IMR-90 (cell line): ENCODE measurements at regions not wholly inside any gene's neighbourhood (a gene's known extent, or its start where the extent isn't known, plus 50 kb on each side); places are given as distances from the start of the nearest gene placed in this dataset.

Experiments used
- ATAC-seq: fragments of 200-7000 bp; cut with Tn5 transposase; 2 replicates; pipeline ENCODE4 v1.9.1; 2020; ENCODE audit warnings: low read depth, mild to moderate bottlenecking, moderate library complexity
- BruUV-seq: library from RNA; stranded (reverse); fragments of 400-500 nt; replicated peaks from 2 replicates; lab custom pipeline; 2021; lab: Mats Ljungman, UMichigan
- CTCF ChIA-PET: fragments of 300-600 bp; formaldehyde crosslinking; extraction: SDS; loops from one replicate; lab custom pipeline; 2021; ENCODE audit warnings: antibody characterized with exemption; lab: Yijun Ruan, JAX
- POLR2A ChIA-PET: fragments of 300-600 bp; sonication (Branson Sonifier 250); formaldehyde crosslinking; loops from one replicate; lab custom pipeline; 2022; ENCODE audit warnings: antibody characterized with exemption; ENCODE audit not compliant: unreplicated experiment; lab: Charles Lee
- DNase-seq: peaks from one replicate; pipeline ENCODE4 v3.0.0; 2013
- H2AFZ ChIP-seq: replicated peaks from 2 replicates; pipeline ENCODE3; 2013; ENCODE audit warnings: low read length, mild to moderate bottlenecking; ENCODE audit not compliant: poor library complexity
- H2AK5ac ChIP-seq: 2 replicates; pipeline ENCODE4 v1.6.1; 2013; ENCODE audit warnings: low read depth, low read length, inconsistent platforms
- H2AK9ac ChIP-seq: replicated peaks from 2 replicates; pipeline ENCODE3; 2013; ENCODE audit warnings: mild to moderate bottlenecking, low read depth, low read length, moderate library complexity; ENCODE audit not compliant: poor library complexity
- H2BK120ac ChIP-seq: 2 replicates; pipeline ENCODE4 v1.6.1; 2013; ENCODE audit warnings: low read depth, low read length, inconsistent platforms
- H2BK15ac ChIP-seq: 3 replicates; pipeline ENCODE4 v1.6.1; 2013; ENCODE audit warnings: low read depth, low read length, inconsistent platforms
- H2BK20ac ChIP-seq: 2 replicates; pipeline ENCODE4 v1.6.1; 2013; ENCODE audit warnings: low read depth, mild to moderate bottlenecking, inconsistent platforms, low read length, moderate library complexity
- H2BK5ac ChIP-seq: 2 replicates; pipeline ENCODE4 v1.6.1; 2013; ENCODE audit warnings: mild to moderate bottlenecking, low read depth, low read length, inconsistent platforms; ENCODE audit not compliant: poor library complexity, severe bottlenecking
- H3K14ac ChIP-seq: replicated peaks from 2 replicates; pipeline ENCODE4 v1.6.1; 2013; ENCODE audit warnings: low read depth, low read length, inconsistent platforms
- H3K18ac ChIP-seq: 2 replicates; pipeline ENCODE4 v1.6.1; 2013; ENCODE audit warnings: low read depth, low read length, control low read depth
- H3K23ac ChIP-seq: 2 replicates; pipeline ENCODE4 v1.6.1; 2013; ENCODE audit warnings: low read depth, low read length, inconsistent platforms
- H3K27ac ChIP-seq: 2 replicates; pipeline ENCODE4 v1.5.1; 2013; ENCODE audit warnings: mild to moderate bottlenecking, control low read depth, low read length; ENCODE audit not compliant: insufficient read depth
- H3K27me3 ChIP-seq: 2 replicates; pipeline ENCODE4 v1.6.1; 2013; ENCODE audit warnings: low read length; ENCODE audit not compliant: control insufficient read depth, insufficient read depth
- H3K36me3 ChIP-seq: 2 replicates; pipeline ENCODE4 v1.6.1; 2013; ENCODE audit warnings: low read length, mixed read lengths; ENCODE audit not compliant: control insufficient read depth, insufficient read depth
- H3K4ac ChIP-seq: 2 replicates; pipeline ENCODE4 v1.6.1; 2013; ENCODE audit warnings: low read depth, low read length, inconsistent platforms
- H3K4me1 ChIP-seq: 2 replicates; pipeline ENCODE4 v1.6.1; 2013; ENCODE audit warnings: low read length, mixed read lengths; ENCODE audit not compliant: control insufficient read depth, insufficient read depth
- H3K4me2 ChIP-seq: 2 replicates; pipeline ENCODE4 v1.6.1; 2013; ENCODE audit warnings: low read depth, mild to moderate bottlenecking, control low read depth, low read length, moderate library complexity
- H3K4me3 ChIP-seq: 2 replicates; pipeline ENCODE4 v1.5.1; 2013; ENCODE audit warnings: low read depth, mild to moderate bottlenecking, control low read depth, low read length, moderate library complexity; ENCODE audit not compliant: insufficient read depth
- H3K56ac ChIP-seq: 2 replicates; pipeline ENCODE4 v1.6.1; 2013; ENCODE audit warnings: low read length, inconsistent platforms; ENCODE audit not compliant: insufficient read depth; ENCODE audit errors: extremely low read depth
- H3K79me1 ChIP-seq, 2 experiments: 2 replicates each; pipeline ENCODE4 v1.6.1; 2013; ENCODE audit warnings: low read length in 2 of 2, inconsistent platforms in 1 of 2, low read depth in 1 of 2
- H3K9ac ChIP-seq: 2 replicates; pipeline ENCODE4 v1.6.1; 2013; ENCODE audit warnings: low read depth, low read length, control low read depth
- H3K9me1 ChIP-seq: 2 replicates; pipeline ENCODE4 v1.6.1; 2013; ENCODE audit warnings: low read length, inconsistent platforms; ENCODE audit not compliant: insufficient read depth
- H3K9me3 ChIP-seq: 2 replicates; pipeline ENCODE4 v1.6.1; 2013; ENCODE audit warnings: low read length; ENCODE audit not compliant: control insufficient read depth, insufficient read depth
- H4K20me1 ChIP-seq: 2 replicates; pipeline ENCODE4 v1.6.1; 2013; ENCODE audit warnings: low read length, inconsistent platforms; ENCODE audit not compliant: insufficient read depth
- H4K5ac ChIP-seq: 2 replicates; pipeline ENCODE4 v1.6.1; 2013; ENCODE audit warnings: mild to moderate bottlenecking, low read depth, low read length, control low read depth
- H4K8ac ChIP-seq, 2 experiments: 2 replicates each; pipeline ENCODE4 v1.6.1; 2013; ENCODE audit warnings: low read depth in 2 of 2, low read length in 2 of 2, control low read depth in 1 of 2, inconsistent platforms in 1 of 2
- H4K91ac ChIP-seq: 2 replicates; pipeline ENCODE4 v1.6.1; 2013; ENCODE audit warnings: low read depth, low read length, inconsistent platforms; ENCODE audit not compliant: insufficient read depth
- BHLHE40 ChIP-seq: fragments of 150-350 bp; IDR thresholded peaks from 2 replicates; pipeline ENCODE4 v1.6.1; 2016; ENCODE audit warnings: mild to moderate bottlenecking, low read depth, low read length
- CTCF ChIP-seq: conservative IDR thresholded peaks from 2 replicates; pipeline ENCODE4 v1.5.1; 2012; ENCODE audit warnings: mild to moderate bottlenecking, low read depth, low read length, improper control_type of control experiment
- ELK1 ChIP-seq: fragments of 150-350 bp; IDR thresholded peaks from 2 replicates; pipeline ENCODE4 v1.6.1; 2016; ENCODE audit warnings: low read depth, mild to moderate bottlenecking, low read length, moderate library complexity, borderline replicate concordance
- MAFK ChIP-seq: IDR thresholded peaks from 2 replicates; pipeline ENCODE4 v1.6.1; 2012; ENCODE audit warnings: low read depth, low read length, improper control_type of control experiment
- NFE2L2 ChIP-seq: fragments of 150-350 bp; IDR thresholded peaks from 2 replicates; pipeline ENCODE4 v1.6.1; 2016; ENCODE audit warnings: low read depth, mild to moderate bottlenecking, low read length
- SMC3 ChIP-seq: fragments of 150-350 bp; IDR thresholded peaks from 2 replicates; pipeline ENCODE4 v1.6.1; 2016; ENCODE audit warnings: low read depth, mild to moderate bottlenecking, antibody characterized with exemption, low read length, moderate library complexity
- WGBS, 2 experiments: methylation state at CpG; one replicate each; pipeline versions ENCODE4 v1.1.5 to v1.1.7; 2013; ENCODE audit warnings: missing lambda C conversion rate in 2 of 2; ENCODE audit not compliant: insufficient read length in 1 of 2; ENCODE audit errors: extremely low coverage in 2 of 2; 5-methylcytosine and 5-hydroxymethylcytosine counted together
- dilution Hi-C: fragments of 300-500 bp; cut with HindIII; formaldehyde crosslinking; loops from one replicate; pipeline ENCODE4 v1.14.3; 2018; ENCODE audit warnings: low sequenced_read_pairs; ENCODE audit not compliant: unreplicated experiment
- in situ Hi-C: fragments of 300-500 bp; cut with MboI; formaldehyde crosslinking; loops from 3 replicates; pipeline ENCODE4 v1.14.3; 2019; ENCODE audit warnings: low sequenced_read_pairs, inconsistent platforms, mixed read lengths
- intact Hi-C: fragments of 100-400 bp; cut with micrococcal nuclease; formaldehyde crosslinking; loops from 2 replicates; pipeline ENCODE4 v1.10.0; 2022

GRCh38 chr12:87782838-87783237 is 246.4 kb downstream of the C12orf50 start:
- dilution Hi-C loops = no loop called here
- Histone ChIP-seq H3K9me1 (0 out of 2 replicates have a peak, but pooled peaks cover 5% of the 10 kb centered on the region), H2BK5ac (no peak overlapping the region), H4K20me1 (no peaks in the 10 kb centered on the region), H3K27me3 (no peaks in the 10 kb centered on the region), H3K4ac (no peak overlapping the region), H3K23ac (no peak overlapping the region), H4K8ac (no peak overlapping the region), H3K36me3 (no peaks in the 10 kb centered on the region), H3K18ac (no peak overlapping the region), H3K4me3 (no peak overlapping the region), H3K9ac (no peak overlapping the region), H2AFZ (no peak overlapping the region), H3K9me3 (peaks cover 3% of the 10 kb centered on the region; the same call in 1 of the 2 replicates), H3K14ac (no peak overlapping the region), H3K4me2 (no peak overlapping the region), H2AK9ac (no peak overlapping the region), H3K79me1 (no peaks in the 10 kb centered on the region), H3K56ac (no peak overlapping the region), H3K27ac (no peak overlapping the region), H2BK15ac (no peak overlapping the region), H4K91ac (no peak overlapping the region), H2AK5ac (no peak overlapping the region), H3K4me1 (peaks cover 4% of the 10 kb centered on the region; the same call in 1 of the 2 replicates), H2BK20ac (no peak overlapping the region), H4K5ac (no peak overlapping the region; the same call in 1 of the 2 replicates), H2BK120ac (no peak overlapping the region)
- in situ Hi-C loops = no loop called here
- ChIA-PET POLR2A (no interaction called here), CTCF (interaction anchor here (0.6 kb wide), 1 partner anchor 52 kb away, joined by 3 read pairs; no protein-coding TSS in a partner anchor)
- WGBS, 2 experiments = 85% methylated on average over 3 of the region's 3 CpGs; no CpG with 5 or more reads in 1 of the 2 experiments
- intact Hi-C loops = no loop called here
- no peak for DNase-seq
- BruUV-seq = no TSS peak
- no peak for TF ChIP-seq BHLHE40
- TF ChIP-seq NFE2L2 = no peak
- no peak for TF ChIP-seq CTCF
- TF ChIP-seq ELK1 = no peak
- TF ChIP-seq SMC3 = no peak
- no peak for TF ChIP-seq MAFK
- ATAC-seq = no peak
